IPS-NIHi7 (cell line): ENCODE measurements at regions not wholly inside any gene's neighbourhood (a gene's known extent, or its start where the extent isn't known, plus 50 kb on each side); places are given as distances from the start of the nearest gene placed in this dataset.
A peak's percentile ranks its signal among the peaks of the same experiment; 100 is the strongest.
"Not testable (repeated sequence)": the region's sequence is repeated elsewhere in the genome, so short reads cannot be mapped to it uniquely, and the experiment has no call there.

Source experiments
- DNase-seq: peaks from one replicate; pipeline ENCODE4 v3.0.0; 2012; ENCODE audit warnings: mixed read lengths; ENCODE audit errors: extremely low spot score

DNA sequence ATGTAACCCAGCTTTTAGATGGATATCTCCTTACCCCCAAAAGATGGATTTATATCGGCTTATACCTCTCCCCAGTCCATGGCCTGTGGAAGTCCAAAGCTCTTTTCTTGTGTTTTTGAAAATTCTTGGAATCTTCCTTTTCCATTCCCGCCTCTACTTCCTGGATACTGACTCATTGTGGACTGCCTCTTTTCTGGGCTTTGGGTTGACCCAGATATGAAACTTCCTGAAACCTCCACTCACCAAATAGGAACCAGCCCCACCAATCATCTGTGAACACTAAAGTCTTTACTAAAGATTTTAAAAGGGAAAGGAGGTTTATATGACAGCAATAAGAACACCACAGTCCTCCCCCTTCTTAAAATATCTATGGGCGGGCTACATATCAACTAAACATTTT, 163.4 kb upstream of the SYN3 start:
- DNase-seq, result no peak

DNA sequence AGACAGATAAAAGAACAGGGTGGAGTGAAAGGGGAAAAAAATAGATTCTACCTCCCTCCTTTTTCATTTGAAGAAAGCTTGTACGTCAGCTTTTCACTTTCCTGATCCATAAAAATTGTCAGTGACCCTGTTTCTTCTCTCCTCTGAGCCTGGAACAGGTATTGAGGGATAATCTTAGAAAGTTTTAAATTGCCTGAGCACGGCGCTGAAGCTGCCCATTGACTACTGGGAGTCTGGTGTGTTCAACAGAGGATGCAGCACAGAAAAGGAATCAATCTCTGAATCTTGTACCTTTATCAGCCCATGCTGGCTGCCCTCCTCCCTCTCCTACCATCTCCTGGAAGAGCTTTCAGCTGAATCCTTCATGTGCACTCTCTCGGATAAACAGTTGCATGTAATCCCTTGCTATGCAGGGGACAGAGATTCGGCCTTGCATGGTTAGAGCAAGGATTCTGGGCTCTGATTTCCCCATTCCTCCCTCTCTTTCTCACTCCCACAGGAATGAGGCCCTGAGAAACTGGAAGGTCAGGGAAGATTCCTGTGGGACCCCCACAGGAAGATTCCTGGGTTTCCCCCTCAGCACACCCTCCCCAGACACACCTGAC, 162.4 kb upstream of the SYN3 start:
- no peak for DNase-seq

DNA sequence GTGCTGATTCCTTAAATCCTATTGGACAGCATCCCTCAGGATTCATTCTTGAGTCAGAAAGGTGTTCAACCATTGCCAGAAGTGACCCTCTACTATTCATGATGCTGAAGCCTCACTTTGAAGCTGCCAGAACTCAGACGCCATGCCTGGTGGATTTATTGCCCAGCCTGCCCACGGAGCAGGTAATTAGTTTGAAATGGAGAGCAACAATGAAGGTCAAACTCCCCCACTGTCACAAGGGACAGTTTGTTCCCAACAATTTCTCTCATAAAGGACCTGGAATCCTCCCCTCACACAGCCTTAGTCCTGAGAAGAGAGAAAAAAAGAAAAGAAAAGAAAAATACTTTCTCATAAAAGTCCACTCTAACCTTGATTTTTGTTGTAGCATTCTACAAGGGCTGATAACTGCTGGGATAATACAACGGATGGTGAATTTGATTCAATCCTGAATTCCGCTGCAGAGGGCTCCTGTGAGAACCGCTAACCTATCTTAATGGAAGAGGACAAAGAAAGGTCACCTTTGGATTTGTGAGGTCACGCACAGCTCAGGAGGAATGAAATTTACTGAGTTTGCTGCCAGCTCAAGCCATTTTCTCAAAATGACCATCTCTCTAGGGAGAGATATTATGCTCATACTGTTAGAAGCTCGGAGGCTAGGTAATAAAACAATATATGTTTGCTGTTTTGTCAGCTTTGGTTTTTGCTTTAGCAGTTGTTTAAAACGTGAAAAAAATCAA, 161.6 kb upstream of the SYN3 start:
- no peak for DNase-seq

DNA sequence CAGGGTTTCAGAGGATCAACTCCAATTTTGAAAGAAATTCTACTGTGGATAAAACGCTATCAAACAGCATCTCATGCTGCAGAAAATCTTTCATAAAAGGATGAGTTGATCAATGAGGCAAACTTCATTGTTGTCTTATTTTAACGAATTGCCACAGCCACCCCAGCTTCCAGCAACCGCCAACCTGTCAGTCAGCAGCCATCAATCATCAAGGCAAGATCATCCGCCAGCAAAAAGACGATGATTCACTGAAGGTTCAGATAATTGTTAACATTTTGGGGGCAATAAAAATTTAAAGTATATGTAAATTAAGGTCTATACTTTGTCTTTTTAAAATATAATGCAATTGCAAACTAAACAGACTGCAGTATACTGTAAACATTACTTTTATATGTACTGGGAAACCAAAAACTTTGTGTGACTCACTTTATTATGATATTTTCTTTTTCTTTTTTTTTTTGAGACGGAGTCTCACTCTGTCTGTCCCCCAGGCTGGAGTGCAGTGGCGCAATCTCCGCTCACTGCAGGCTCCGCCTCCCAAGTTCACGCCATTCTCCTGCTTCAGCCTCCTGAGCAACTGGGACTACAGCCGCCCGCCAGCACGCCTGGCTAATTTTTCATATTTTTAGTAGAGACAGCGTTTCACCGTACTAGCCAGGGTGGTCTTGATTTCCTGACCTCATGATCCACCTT, 155.3 kb upstream of the SYN3 start:
- no peak for DNase-seq

DNA sequence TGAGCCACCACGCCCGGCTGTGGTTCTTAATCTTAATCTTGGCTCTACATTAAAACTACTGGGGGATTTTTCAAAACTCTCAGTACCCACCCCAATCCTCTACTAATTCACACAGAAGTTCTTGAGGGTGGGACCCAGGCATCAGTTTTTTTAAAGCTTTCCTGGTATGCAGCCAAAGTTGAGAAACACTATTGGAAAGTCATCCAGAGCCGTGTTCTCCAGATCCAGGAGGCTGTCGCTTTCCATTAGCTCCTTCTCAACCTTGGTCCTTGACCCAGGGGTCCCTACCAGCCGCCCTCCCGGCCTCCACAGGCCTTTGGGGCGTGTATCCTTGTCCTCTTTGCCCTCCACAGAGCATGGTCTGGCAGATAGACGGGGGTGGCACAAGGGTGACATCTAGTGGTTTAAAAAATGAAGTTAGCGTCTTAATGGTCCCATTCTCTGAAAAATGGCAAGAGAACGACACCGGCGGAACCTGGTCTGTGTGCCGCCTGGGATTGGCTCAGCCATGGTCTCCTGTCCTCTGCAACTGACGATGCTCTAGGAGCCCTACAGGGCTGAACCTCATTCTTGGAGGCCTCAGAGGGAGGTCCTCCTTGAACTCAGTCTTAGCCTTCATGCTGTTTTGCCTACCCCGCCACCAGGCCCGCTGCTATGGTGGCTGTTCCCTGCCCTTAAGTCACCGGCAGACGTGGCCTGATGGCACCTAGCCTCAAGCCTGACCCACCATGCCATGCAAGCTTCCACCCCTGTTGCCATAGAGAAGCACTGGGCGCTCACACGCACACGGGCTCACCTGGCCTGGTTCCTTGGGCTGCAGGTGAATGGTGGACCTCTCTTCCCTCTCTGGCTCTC, 152.0 kb upstream of the SYN3 start:
- DNase-seq, result peak; percentile 89

DNA sequence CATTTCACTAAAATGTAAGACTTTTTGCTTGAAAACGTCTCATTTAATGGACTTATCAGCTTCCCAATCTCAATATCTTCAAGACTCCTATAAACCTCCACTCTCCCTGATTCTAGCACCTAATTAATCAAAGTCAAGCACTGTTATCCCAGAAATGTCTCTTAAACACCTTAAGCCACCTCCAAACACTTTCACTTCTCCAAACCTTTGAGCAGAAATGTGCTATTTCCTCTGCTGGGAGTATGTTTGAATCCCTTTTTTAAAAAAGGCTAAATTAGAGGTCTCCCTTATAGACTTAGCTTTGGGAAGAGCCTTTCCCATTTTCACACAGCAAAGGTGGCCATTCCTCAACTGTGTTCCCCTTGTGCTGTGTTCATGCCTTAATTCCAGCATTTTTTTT, 146.2 kb upstream of the SYN3 start:
- no peak for DNase-seq

DNA sequence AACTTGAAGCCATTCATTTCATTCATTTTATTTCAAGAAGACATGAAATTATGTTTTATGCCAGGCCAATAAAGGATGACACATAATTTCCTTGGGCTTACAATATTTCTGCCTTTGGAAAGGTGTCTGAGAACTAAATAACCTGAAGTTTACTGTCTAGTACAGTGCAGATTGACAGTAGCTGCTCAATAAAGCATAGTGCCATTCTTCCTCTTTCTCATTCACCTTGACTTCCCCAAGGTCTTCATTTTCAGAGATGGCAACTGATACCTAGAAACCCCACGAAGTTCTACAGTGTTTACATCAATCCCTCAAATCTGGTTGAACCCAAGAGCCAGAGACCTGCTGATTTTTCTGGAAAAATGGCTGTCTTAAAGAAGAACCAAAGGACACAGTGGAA, 144.3 kb upstream of the SYN3 start:
- no peak for DNase-seq

DNA sequence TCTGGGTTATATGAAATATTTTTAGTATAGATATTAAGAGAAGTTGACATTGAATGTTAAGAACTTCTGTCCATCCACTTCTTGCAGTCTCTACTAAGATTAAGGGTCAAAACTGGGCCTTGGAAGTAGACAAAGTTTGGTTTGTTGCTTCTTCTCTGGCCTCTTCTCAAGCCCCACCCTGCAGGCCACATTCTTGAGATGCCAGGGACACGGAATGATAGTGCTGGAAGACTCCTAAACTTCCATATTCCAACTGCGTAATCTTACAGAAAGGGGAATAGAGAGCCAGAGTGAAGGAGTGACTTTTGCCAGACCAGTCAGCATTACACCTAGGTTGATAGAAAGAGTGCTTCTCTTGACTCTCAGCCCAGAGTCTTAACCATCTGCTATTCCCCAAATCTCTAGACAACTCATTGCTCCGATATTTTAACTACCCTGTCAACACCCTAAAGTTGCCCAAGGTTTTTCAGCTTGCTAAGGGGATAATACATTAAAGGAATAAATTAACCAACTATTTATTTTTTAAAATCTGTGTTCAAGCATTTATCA, 136.4 kb upstream of the SYN3 start:
- no peak for DNase-seq

DNA sequence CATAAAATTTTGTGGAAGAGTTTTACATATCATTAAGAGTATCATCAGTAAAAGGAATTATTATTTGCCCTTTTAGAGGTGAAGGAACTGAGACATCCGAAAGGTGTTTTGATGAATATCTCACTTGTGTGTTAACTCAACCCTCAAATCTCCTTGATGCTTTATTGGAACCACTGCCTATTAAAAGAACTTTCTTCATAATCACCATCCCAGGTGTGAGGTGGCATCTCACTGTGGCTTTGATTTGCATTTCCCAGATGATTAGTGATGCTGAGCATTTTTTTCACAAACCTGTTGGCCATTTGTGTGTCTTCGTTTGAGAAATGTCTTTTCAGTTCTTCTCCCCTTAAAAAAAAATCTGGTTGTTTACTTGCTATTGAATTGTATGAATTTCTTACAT, 134.0 kb upstream of the SYN3 start:
- no peak for DNase-seq

DNA sequence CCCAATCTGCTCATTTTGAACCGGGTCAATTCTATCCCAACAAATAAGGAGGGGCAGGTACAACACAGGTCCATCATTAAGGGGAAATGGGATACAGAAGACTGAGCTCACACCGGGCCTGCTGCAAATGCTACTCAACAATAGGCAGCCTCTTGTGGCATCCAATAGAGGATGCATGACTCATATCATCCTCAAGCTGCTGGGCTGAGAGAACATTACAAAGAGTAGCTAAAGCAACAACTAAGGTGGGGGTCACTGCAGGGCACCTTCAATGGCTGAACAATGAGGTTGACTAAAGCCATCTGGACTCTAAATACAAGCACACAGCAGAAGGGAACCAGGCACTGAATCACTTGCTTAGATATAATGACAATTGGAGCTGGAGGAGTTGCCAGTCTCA, 130.1 kb upstream of the SYN3 start:
- peak; percentile 26 for DNase-seq

DNA sequence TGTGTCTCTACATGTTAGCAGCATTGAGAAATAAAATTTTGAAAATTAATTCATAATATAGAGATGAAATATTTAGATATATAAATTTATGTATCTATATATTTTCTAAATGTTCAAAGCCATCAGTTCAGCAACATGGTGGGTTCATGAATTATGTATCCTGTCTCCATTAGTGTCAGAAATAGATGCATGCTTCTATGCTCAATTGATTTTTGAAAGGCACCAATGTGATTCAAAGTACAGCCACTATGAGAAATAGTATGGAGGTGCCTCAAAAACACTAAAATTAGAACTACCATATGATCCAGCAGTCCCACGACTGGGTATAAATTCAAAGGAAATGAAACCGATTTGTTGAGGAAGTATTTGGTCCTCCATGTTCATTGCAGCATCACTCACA, 128.6 kb upstream of the SYN3 start:
- no peak for DNase-seq

DNA sequence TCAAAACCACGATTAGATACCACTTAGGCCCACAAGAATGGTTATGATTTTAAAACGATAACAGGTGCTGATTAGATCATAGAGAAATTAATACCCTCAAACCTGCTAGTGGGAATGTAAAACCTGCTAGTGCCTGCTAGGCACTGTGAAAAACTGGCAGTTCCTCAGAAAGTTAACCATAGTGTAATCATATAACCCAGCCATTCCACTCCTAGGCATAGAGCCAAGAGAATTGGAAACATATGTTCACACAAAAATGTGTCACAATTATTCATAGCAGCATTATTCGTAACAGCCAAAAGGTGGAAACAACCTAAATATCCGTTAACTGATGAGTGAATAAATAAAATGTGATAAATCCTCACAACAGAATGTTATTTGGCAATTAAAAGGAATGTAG, 122.2 kb upstream of the SYN3 start:
- DNase-seq, result no peak

DNA sequence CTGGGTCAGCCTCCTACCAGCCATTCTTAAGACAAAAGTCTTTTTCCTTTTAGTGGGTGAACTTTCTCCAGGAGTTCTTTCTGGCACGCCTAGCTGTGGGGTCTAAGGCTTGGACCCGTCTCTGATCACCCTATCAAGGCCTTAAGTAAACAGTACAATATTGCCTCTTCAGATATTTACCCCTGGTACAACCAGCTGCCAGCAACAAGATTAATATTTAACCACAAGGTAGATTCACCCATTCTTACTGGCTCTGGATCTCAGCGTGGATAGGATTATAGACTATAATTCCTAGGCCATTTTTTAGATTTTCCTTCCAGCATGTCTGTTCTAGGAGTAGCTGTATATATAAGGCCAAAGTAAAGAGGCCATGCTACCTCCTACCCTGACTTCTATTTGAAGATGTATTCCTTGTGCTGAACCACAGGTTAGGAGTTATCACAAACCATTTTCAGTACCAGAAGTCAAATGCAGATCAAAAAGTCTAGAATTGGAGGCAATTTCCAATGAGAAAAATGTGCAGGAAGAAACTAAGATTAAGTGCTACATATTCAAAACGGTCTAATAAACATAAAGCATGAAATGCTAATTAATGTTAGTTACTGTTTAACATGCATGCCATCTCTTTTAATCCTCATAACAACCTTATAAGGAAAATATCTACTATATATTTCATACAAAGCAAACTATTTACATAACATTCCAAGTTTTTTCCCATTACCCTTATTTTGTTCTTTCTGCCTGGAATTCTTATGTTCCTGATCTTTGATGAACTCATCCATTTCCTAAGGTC, 110.0 kb upstream of the SYN3 start:
- DNase-seq, result no peak

DNA sequence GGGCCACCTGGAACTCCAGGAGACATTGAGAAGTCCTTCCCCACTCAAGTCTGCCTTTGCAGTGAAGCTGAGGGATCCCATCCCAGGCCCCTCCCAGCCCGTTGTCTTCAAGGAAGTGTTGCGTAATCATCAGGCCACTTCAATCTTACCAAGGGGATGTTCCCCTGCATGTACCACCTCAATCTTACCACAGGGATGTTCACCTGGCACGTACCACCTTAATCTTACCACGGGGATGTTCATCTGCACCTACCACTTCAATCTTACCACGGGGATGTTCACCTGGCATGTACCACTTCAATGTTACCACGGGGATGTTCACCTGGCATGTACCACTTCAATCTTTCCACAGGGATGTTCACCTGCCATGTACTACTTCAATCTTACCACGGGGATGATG, 108.0 kb upstream of the SYN3 start:
- DNase-seq, result peak; percentile 28

DNA sequence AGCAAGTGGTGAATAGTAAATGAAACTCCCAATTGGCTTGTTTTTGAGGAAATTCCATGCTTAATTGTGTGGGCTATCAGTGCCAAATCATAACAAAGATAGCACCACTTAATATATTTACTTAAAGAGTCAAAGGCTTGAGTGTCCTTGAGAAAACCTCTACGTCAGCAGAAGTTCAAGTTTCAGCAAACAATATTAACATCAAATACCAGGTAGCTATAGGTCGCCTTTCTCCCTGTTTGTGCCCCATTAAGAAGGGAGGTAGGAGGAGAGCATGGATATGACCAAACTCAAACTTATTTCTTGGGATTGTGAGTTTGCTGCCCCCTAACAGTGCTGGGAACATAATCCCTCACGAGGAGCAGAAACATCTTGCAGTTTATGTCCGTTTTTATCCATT, 105.6 kb upstream of the SYN3 start:
- DNase-seq, result no peak

DNA sequence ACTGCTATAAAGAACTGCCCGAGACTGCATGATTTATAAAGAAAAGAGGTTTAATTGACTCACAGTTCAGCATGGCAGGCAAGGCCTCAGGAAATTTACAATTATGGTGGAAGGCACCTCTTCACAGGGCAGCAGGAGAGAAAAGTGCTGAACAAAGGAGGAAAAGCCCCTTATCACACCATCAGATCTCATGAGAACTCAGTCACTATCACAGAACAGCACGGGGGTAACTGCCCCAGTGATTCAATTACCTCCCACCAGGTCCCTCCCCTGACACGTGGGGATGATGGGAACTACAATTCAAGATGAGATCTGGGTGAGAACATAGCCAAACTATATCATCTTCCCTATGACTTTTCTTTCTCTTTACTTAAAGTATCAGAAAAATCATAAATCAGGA, 104.0 kb upstream of the SYN3 start:
- DNase-seq, result no peak

DNA sequence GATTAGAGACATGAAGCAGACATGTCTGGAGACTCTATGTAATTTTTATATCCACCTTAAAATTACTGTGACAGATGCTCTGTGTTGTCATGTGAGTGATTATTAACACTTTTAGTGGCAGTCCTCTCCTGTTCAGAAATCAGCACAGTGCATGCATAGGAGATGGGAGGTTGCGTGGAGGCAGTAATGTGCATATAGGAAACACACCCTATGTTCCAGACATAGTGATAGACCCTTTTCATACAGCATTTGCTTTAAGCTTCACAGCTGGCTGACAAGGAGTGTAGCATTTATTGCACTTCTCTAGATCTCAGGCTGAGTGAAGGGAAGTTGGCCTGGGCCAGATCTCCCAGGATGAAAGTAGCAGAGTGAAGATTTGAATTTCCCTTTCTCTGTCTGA, 102.3 kb upstream of the SYN3 start:
- no peak for DNase-seq

DNA sequence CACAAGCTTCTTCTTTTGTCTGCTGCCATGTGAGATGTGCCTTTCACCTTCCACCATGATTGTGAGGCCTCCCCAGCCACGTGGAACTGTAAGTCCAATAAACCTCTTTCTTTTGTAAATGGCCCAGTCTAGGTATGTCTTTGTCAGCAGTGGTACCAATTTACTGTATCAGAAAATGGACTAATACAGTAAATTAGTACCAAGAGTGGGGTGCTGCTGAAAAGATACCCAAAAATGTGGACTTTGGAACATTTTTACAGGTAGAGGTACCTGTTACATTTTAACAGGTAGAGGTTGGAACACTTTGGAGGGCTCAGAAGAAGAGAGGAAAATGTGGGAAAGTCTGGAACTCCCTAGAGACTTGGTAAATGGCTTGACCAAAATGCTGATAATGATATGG, 96.8 kb upstream of the SYN3 start:
- DNase-seq, result not testable (repeated sequence)

DNA sequence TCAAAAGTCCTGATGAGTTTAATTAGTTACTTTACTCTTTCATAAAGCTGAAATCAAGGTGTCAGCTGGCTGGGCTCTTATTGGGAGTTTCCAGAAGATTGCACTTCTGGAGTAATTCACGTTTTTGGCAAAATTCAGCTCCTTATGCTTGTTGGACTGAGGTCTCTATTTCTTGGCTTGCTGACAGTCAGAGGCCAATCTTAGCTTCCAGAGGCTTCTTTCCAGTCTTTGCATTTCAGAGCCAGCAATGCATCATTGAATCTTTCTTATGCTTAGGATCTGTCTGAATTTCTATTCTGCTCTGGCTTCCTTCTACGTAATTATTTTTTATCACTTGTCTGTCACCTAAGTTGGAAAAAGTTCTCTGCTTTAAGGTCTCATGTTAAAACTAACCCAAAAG, 91.4 kb upstream of the SYN3 start:
- DNase-seq, result no peak

DNA sequence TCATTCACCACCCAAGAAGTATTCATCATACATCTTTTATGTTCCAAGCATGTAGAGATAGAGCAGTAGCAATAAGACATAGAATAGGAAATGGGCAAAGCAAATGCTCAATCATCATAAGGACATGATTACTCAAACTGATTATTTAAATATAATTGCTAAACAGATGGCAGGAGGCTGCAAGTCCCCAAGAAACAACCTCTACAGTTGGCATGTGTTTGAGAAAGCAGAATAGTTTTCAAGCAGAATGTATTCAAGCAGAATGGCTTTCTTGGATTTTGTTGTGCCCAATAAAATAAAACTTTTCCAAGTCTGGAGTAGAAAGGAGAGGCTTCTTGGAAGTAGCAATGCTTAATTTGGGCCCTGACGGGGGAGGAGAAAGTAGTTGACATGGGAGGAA, 86.5 kb upstream of the SYN3 start:
- no peak for DNase-seq
